ENCODE measurements at regions not wholly inside any gene's neighbourhood (a gene's known extent, or its start where the extent isn't known, plus 50 kb on each side); places are given as distances from the start of the nearest gene placed in this dataset.

DNA sequence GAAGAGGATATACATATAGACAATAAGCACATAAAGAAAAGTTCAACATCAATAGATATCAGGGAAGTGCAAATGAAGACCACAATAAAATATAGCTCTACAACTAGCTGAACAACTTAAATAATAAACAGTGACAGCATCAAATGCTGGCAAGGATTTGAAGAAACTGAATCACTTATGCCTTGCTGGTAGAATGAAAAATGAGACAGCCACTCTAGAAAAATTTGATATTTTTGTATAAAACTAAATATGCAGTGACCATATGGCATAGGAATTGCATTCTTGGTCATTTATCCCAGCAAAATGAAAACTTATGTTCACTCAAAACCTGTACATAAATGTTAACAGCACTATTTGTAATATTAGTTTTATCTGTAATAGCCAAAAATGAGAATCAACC, 1102.0 kb downstream of the C4orf33 start:
- intact Hi-C loops (cut with DNase I; ENCODE audit: low total_unique reads), result no loop called here
- Histone ChIP-seq H3K27ac (no peak overlapping the region), H3K36me3 (ENCODE audit: low read depth, missing control alignments) (no peaks in the 10 kb centered on the region), H3K27me3 (no peaks in the 10 kb centered on the region), H3K4me1 (no peaks in the 10 kb centered on the region), H3K4me3 (no peak overlapping the region), H3K9me3 (no peaks in the 10 kb centered on the region)
- no peak for TF ChIP-seq CTCF (IDR thresholded peaks at IDR 0.05)
- no peak for TF ChIP-seq POLR2A (IDR thresholded peaks at IDR 0.05)
- DNase-seq, result no peak

DNA sequence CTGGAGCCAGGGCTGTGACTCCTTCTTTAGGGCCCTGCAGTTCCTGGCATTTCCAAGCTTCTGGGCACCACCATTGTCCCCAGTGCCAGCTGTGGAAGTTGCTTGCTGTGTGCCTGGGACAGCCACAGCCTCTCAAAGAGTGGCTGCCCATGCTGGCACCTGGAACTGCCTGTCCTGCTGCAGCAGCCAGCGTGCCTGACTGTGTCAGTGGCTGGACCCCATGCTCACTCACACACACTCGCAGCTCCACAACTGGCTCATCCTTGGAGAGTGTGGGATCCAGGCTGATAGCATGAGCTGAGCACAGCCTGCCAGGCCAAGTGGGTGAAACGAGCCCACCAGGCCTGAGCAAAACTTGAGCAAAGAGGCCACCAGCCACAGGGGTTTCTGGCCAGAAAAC, 1107.6 kb downstream of the C4orf33 start:
- no peak for TF ChIP-seq CTCF (IDR thresholded peaks at IDR 0.05)
- no peak for DNase-seq
- WGBS, 2 donors, result 73% methylated on average over 3 of the region's 3 CpGs; no CpG with 5 or more reads in 1 of the 2 donors
- no peaks in the 10 kb centered on the region for H3K4me1 ChIP-seq
- no peaks in the 10 kb centered on the region for H3K36me3 ChIP-seq (ENCODE audit: low read depth, missing control alignments)
- intact Hi-C loops (cut with DNase I; ENCODE audit: low total_unique reads), result no loop called here
- no peaks in the 10 kb centered on the region for H3K27me3 ChIP-seq
- H3K9me3 ChIP-seq, result no peaks in the 10 kb centered on the region
- H3K4me3 ChIP-seq, result no peak overlapping the region
- no peak overlapping the region for H3K27ac ChIP-seq

- WGBS, 2 donors, result 50 to 59% methylated on average over 1 of the region's 1 CpG
- no peak for TF ChIP-seq CTCF (IDR thresholded peaks at IDR 0.05)
- TF ChIP-seq POLR2A (IDR thresholded peaks at IDR 0.05), result no peak
- no peak for DNase-seq
- Histone ChIP-seq H3K4me1 (no peaks in the 10 kb centered on the region), H3K27ac (no peak overlapping the region), H3K27me3 (no peaks in the 10 kb centered on the region), H3K9me3 (no peaks in the 10 kb centered on the region), H3K36me3 (ENCODE audit: low read depth, missing control alignments) (no peaks in the 10 kb centered on the region), H3K4me3 (no peak overlapping the region)
- intact Hi-C loops (cut with DNase I; ENCODE audit: low total_unique reads), result no loop called here
Observed at GRCh38 chr4:130210864-130211263, 1114.9 kb downstream of the C4orf33 start.

GRCh38 chr4:130214268-130214667, 1118.3 kb downstream of the C4orf33 start:
- no peaks in the 10 kb centered on the region for H3K27me3 ChIP-seq

More at GRCh38 chr4:130214268-130214667, 1118.3 kb downstream of the C4orf33 start:
- Histone ChIP-seq H3K9me3 (no peaks in the 10 kb centered on the region), H3K4me3 (no peak overlapping the region), H3K27ac (no peak overlapping the region), H3K36me3 (ENCODE audit: low read depth, missing control alignments) (no peaks in the 10 kb centered on the region), H3K4me1 (no peaks in the 10 kb centered on the region)
- 60 to 71% methylated on average over 3 of the region's 3 CpGs for WGBS, 2 donors
- DNase-seq, result no peak
- intact Hi-C loops (cut with DNase I; ENCODE audit: low total_unique reads), result no loop called here
- TF ChIP-seq CTCF (IDR thresholded peaks at IDR 0.05) (no peak), POLR2A (IDR thresholded peaks at IDR 0.05) (no peak)

Data from testis (tissue), 2 donors.